Ovary (tissue), 7 donors: ENCODE measurements at regions not wholly inside any gene's neighbourhood (a gene's known extent, or its start where the extent isn't known, plus 50 kb on each side); places are given as distances from the start of the nearest gene placed in this dataset.

Experiments used
- DNase-seq, 5 donors: peaks; one replicate each; pipeline ENCODE4 v3.0.0-alpha.2; 2019 to 2020
- H3K27ac ChIP-seq, 2 donors: fragments of 200-600 bp; one replicate each; pipeline versions ENCODE4 v1.5.1 to v1.8.0; 2019 to 2022
- H3K27me3 ChIP-seq: fragments of 200-600 bp; one replicate; pipeline ENCODE4 v1.8.0; 2022
- H3K36me3 ChIP-seq: fragments of 200-600 bp; sonication (generic); one replicate; pipeline ENCODE4 v1.5.1; 2019
- H3K4me1 ChIP-seq: one replicate; pipeline ENCODE4 v1.8.1; 2013; ENCODE audit warnings: mild to moderate bottlenecking, moderate library complexity; ENCODE audit not compliant: insufficient read depth
- H3K4me3 ChIP-seq: fragments of 200-600 bp; sonication (generic); one replicate; pipeline ENCODE4 v1.5.1; 2017
- H3K9me3 ChIP-seq, 2 donors: fragments of 200-600 bp in 1 of 2; sonication (generic) in 1 of 2; one replicate each; pipeline versions ENCODE4 v1.5.1 to v1.8.1; 2013 to 2019; ENCODE audit warnings: mild to moderate bottlenecking in 1 of 2, moderate library complexity in 1 of 2
- CTCF ChIP-seq, 3 donors: fragments of 450-650 bp in 2 of 3; fragments of 200-600 bp in 1 of 3; IDR thresholded peaks; one replicate each; pipeline versions ENCODE4 v1.5.1 to v1.8.0; 2016 to 2022; ENCODE audit warnings: antibody characterized with exemption in 3 of 3, mild to moderate bottlenecking in 1 of 3
- EP300 ChIP-seq: sonication (generic); formaldehyde crosslinking; IDR thresholded peaks from one replicate; pipeline ENCODE4 v1.6.1; 2017; ENCODE audit warnings: antibody characterized with exemption
- POLR2A ChIP-seq: fragments of 450-650 bp; IDR thresholded peaks from one replicate; pipeline ENCODE4 v1.6.1; 2017; ENCODE audit warnings: antibody characterized with exemption, mild to moderate bottlenecking, moderate library complexity
- WGBS, 3 donors: extraction: QIAGEN DNeasy Blood & Tissue Kit in 1 of 3; methylation state at CpG; one replicate each; pipeline versions ENCODE4 v1.1.5 to v1.1.7; 2013 to 2017; 5-methylcytosine and 5-hydroxymethylcytosine counted together
- intact Hi-C, 4 donors: fragments of 100-400 bp; cut with DNase I; formaldehyde crosslinking; loops; one replicate each; pipeline versions ENCODE4 v1.11.0 to v1.15.1; 2022 to 2023
- donor health status: DM: no; HTN: no; CAD: no; lungs with moderate emphysema.
- donor health status: DM: no; HTN: no; CAD: no.
- donor health status: Bipolar disorder and iron deficiency.
- donor health status: DM: no; HTN: no; CAD: no.
- donor health status: DM: yes; HTN: yes; CAD: no.

- no peak overlapping the region for H3K27ac ChIP-seq
- H3K36me3 ChIP-seq, result no peaks in the 10 kb centered on the region
- WGBS, 3 donors, result 0 to 37% (median 35%) methylated on average over 1 of the region's 1 CpG
Measured at GRCh38 chr5:158066076-158066475, 207.1 kb upstream of the CLINT1 start.

DNA sequence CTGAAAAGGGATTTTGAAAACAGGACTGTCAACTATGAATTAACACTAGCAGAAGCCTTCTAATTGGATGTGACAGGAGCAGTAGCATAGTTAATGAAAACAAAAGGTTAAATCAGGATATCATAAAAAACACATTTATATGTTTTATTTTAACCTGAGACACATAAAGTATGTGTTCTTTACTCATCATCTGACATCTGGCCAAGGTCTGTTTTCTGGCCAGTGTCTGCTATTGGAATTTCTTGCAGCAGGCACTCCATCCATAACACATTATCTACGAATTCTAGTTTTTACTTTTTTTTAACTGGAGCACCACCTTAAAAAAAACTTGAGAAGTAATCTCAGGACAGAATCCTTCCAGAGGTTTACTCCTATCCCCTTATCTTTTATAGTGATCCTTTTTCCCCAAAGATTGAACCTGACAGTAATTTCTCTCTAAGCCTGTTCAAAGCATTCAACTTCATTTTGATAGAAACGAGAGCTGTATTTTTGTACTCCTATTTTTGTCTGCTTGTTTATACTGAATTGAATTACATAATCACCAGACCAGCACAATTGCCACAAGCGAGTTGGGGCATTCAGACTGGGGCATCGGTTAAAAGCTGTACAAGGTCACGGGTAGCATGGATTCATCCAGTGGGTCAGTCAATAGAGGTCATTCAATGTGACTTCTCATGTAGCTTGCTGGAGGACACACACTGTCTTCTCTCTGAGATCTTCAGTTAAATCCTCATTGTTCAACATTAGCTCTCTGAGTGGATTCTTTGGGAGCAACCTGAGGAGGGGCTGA, 205.6 kb upstream of the CLINT1 start:
- peak overlapping the region in 1 of 2 donors; percentile 39 for H3K27ac ChIP-seq
- no peaks in the 10 kb centered on the region for H3K27me3 ChIP-seq
- TF ChIP-seq POLR2A, result no peak
- TF ChIP-seq CTCF (IDR thresholded peaks at IDR 0.05), result no peak
- no peak for TF ChIP-seq EP300
- intact Hi-C loops, result no loop called here
- DNase-seq, result no peak
- peaks cover 26% of the 10 kb centered on the region for H3K4me1 ChIP-seq
- 10 to 37% (median 20%) methylated on average over 5 of the region's 5 CpGs for WGBS, 3 donors
- H3K4me3 ChIP-seq, result no peak overlapping the region
- H3K36me3 ChIP-seq, result no peaks in the 10 kb centered on the region
- H3K9me3 ChIP-seq, result no peaks in the 10 kb centered on the region

More at GRCh38 chr5:158066076-158066475, 207.1 kb upstream of the CLINT1 start:
- Histone ChIP-seq H3K9me3 (no peaks in the 10 kb centered on the region), H3K27me3 (no peaks in the 10 kb centered on the region), H3K4me1 (peaks cover 30% of the 10 kb centered on the region), H3K4me3 (no peak overlapping the region)
- intact Hi-C loops, result no loop called here
- no peak for TF ChIP-seq CTCF (IDR thresholded peaks at IDR 0.05)
- TF ChIP-seq POLR2A, result no peak
- TF ChIP-seq EP300, result no peak
- DNase-seq, result no peak

DNA sequence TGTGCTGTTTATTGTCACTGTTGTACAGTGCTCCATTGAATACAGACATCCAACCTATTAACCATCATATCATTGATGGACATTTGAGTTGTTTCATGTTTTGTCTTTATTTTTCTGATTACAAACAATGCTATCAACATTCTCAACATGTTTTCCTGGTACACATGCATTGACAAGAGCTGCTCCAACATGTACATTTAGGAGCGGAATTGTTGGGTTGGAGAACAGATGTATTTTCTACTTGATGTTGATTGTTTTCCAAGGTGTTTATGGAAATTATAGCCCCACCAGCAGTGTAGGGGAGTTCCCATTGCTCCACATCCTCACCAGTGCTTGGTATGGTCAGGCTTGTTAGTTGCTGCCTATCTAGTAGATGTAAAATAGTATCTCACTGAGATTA, 204.1 kb upstream of the CLINT1 start:
- Histone ChIP-seq H3K4me1 (peaks cover 18% of the 10 kb centered on the region), H3K4me3 (no peak overlapping the region), H3K27me3 (no peaks in the 10 kb centered on the region), H3K9me3 (no peaks in the 10 kb centered on the region), H3K27ac (no peak overlapping the region), H3K36me3 (no peaks in the 10 kb centered on the region)
- no peak for DNase-seq
- TF ChIP-seq EP300, result no peak
- TF ChIP-seq CTCF (IDR thresholded peaks at IDR 0.05), result no peak
- TF ChIP-seq POLR2A, result no peak
- intact Hi-C loops, result no loop called here
- WGBS, 3 donors, result 96 to 100% (median 97%) methylated on average over 1 of the region's 1 CpG

- WGBS, 3 donors, result 32 to 36% (median 33%) methylated on average over 4 of the region's 4 CpGs
- TF ChIP-seq CTCF (IDR thresholded peaks at IDR 0.05), result no peak
- no peak for TF ChIP-seq EP300
- TF ChIP-seq POLR2A, result no peak
Measured at GRCh38 chr5:158061451-158061850, 202.5 kb upstream of the CLINT1 start.

More at GRCh38 chr5:158061451-158061850, 202.5 kb upstream of the CLINT1 start:
- intact Hi-C loops, result no loop called here
- Histone ChIP-seq H3K36me3 (no peaks in the 10 kb centered on the region), H3K9me3 (no peaks in the 10 kb centered on the region), H3K27ac (no peak overlapping the region), H3K27me3 (no peaks in the 10 kb centered on the region), H3K4me1 (peaks cover 18% of the 10 kb centered on the region), H3K4me3 (no peak overlapping the region)
- no peak for DNase-seq
